PC-3 (cell line): ENCODE measurements at regions not wholly inside any gene's neighbourhood (a gene's known extent, or its start where the extent isn't known, plus 50 kb on each side); places are given as distances from the start of the nearest gene placed in this dataset.

Experiments
- EZH2 ChIP-seq: fragments of 300-600 bp; sonication (generic); IDR thresholded peaks from one replicate; pipeline ENCODE4 v1.6.1; 2017; ENCODE audit warnings: antibody characterized with exemption, mild to moderate bottlenecking, low read length; ENCODE audit not compliant: unreplicated experiment
- EZH2phosphoT487 ChIP-seq: fragments of 300-600 bp; sonication (generic); IDR thresholded peaks from 2 replicates; pipeline ENCODE4 v1.6.1; 2018; ENCODE audit warnings: mild to moderate bottlenecking, antibody characterized with exemption, low read length, borderline replicate concordance
- TF ChIP-seq, protein P1 (sequence below): fragments of 300-600 bp; sonication (generic); conservative IDR thresholded peaks from 2 replicates; pipeline ENCODE4 v1.5.1; 2017; ENCODE audit warnings: antibody characterized with exemption, low read depth, mild to moderate bottlenecking, low read length

DNA sequence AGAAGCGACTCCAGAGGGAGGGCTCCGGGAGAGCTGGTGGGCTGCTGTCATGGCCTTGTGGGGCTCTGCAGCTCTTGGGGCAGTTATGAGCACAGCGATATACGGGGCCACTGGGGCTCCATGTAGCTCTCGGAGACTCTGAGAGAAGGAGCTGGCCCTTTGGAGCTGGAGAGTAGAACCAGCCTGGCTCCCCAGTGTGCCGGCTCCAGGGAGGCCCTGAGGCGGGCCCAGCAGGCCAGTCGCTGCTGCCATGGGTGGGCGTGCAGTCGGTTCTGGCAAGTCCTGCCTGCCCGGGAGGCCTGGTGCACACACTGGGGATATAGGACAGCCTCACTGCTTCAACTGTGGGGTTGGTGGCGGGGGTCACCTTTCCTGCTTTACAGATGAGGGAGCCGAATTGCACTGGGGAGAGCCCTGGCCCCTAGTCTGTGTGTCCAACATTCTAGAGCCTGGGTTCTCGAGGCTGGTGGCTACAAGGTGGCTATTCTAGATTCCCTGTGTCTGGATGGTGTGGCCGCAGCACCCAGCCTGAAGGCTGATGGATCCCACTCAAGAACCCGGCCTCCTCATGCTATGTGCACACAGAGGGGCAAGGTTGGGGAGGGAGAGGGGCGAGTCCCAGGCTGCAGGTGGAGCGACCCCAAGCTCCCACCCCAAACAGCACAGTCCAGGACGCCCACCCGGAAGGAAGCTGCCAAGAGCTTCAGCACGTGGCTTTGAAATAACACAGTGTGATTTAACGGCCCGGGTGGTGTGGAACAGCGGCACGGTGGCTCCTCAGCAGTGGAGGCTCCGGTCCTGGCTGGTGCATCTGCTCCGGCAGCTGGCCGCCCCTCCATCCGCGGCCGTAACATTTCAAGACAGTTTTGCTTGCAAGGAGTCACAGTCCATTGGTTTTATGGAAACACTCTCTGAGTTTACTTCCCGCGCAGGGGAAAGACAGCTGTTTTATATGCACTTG lies 188.3 kb upstream of the C14orf180 start:
- TF ChIP-seq, protein P1, sequence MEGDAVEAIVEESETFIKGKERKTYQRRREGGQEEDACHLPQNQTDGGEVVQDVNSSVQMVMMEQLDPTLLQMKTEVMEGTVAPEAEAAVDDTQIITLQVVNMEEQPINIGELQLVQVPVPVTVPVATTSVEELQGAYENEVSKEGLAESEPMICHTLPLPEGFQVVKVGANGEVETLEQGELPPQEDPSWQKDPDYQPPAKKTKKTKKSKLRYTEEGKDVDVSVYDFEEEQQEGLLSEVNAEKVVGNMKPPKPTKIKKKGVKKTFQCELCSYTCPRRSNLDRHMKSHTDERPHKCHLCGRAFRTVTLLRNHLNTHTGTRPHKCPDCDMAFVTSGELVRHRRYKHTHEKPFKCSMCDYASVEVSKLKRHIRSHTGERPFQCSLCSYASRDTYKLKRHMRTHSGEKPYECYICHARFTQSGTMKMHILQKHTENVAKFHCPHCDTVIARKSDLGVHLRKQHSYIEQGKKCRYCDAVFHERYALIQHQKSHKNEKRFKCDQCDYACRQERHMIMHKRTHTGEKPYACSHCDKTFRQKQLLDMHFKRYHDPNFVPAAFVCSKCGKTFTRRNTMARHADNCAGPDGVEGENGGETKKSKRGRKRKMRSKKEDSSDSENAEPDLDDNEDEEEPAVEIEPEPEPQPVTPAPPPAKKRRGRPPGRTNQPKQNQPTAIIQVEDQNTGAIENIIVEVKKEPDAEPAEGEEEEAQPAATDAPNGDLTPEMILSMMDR, result no peak
- no peak for TF ChIP-seq EZH2phosphoT487
- no peak for TF ChIP-seq EZH2
